HEK293T (cell line): ENCODE measurements at regions not wholly inside any gene's neighbourhood (a gene's known extent, or its start where the extent isn't known, plus 50 kb on each side); places are given as distances from the start of the nearest gene placed in this dataset.

Experiments
- BHLHE40 ChIP-seq: fragments of 450-650 bp; IDR thresholded peaks from 2 replicates; pipeline ENCODE4 v1.6.1; 2016; ENCODE audit warnings: mild to moderate bottlenecking, moderate library complexity, borderline replicate concordance
- ELF4 ChIP-seq: fragments of 450-650 bp; IDR thresholded peaks from 2 replicates; pipeline ENCODE4 v1.6.1; 2017; ENCODE audit warnings: antibody characterized with exemption
- FOXA1 ChIP-seq: fragments of 450-650 bp; IDR thresholded peaks from 2 replicates; pipeline ENCODE4 v1.6.1; 2016; ENCODE audit warnings: mild to moderate bottlenecking
- FOXK2 ChIP-seq: fragments of 450-650 bp; IDR thresholded peaks from 2 replicates; pipeline ENCODE4 v1.6.1; 2016; ENCODE audit warnings: mild to moderate bottlenecking
- FOXM1 ChIP-seq: fragments of 450-650 bp; IDR thresholded peaks from 2 replicates; pipeline ENCODE4 v1.6.1; 2017; ENCODE audit warnings: mild to moderate bottlenecking, borderline replicate concordance
- HDGF ChIP-seq: fragments of 450-650 bp; IDR thresholded peaks from 2 replicates; pipeline ENCODE4 v1.6.1; 2017; ENCODE audit warnings: antibody characterized with exemption, borderline replicate concordance
- L3MBTL2 ChIP-seq: fragments of 450-650 bp; conservative IDR thresholded peaks from 2 replicates; pipeline ENCODE4 v1.6.1; 2016; ENCODE audit warnings: mild to moderate bottlenecking
- SP1 ChIP-seq: fragments of 450-650 bp; IDR thresholded peaks from 2 replicates; pipeline ENCODE4 v1.6.1; 2017
- SUZ12 ChIP-seq: fragments of 450-650 bp; IDR thresholded peaks from 2 replicates; pipeline ENCODE4 v1.6.1; 2016; ENCODE audit warnings: mild to moderate bottlenecking
- TARDBP ChIP-seq: fragments of 450-650 bp; IDR thresholded peaks from 2 replicates; pipeline ENCODE4 v1.6.1; 2016

- TF ChIP-seq FOXK2 (no peak), BHLHE40 (no peak), SP1 (no peak), L3MBTL2 (no peak), HDGF (no peak), FOXA1 (no peak), ELF4 (no peak), TARDBP (no peak), FOXM1 (no peak), SUZ12 (no peak)
These were observed 999.2 kb downstream of the PCDH17 start for GRCh38 chr13:58630794-58631193.
